GM12878 (cell line): ENCODE measurements at regions not wholly inside any gene's neighbourhood (a gene's known extent, or its start where the extent isn't known, plus 50 kb on each side); places are given as distances from the start of the nearest gene placed in this dataset.

ENCODE experiments used
- CTCF ChIP-seq, 3 experiments: IDR thresholded peaks in 2 of 3; conservative IDR thresholded peaks in 1 of 3; 2 replicates each; pipeline ENCODE4 v1.5.1; 2011; ENCODE audit warnings: low read depth in 3 of 3, low read length in 3 of 3, mild to moderate bottlenecking in 3 of 3, control low read depth in 2 of 3, moderate library complexity in 2 of 3, inconsistent platforms in 1 of 3, mixed read lengths in 1 of 3; ENCODE audit not compliant: control insufficient read depth in 2 of 3, insufficient read depth in 1 of 3; ENCODE audit errors: extremely low read depth in 1 of 3
- EZH2 ChIP-seq: IDR thresholded peaks from 2 replicates; pipeline ENCODE4 v1.6.1; 2012; ENCODE audit warnings: low read depth, mild to moderate bottlenecking, control low read depth, inconsistent platforms, low read length, borderline replicate concordance; ENCODE audit not compliant: control insufficient read depth
- JUNB ChIP-seq: IDR thresholded peaks from 2 replicates; pipeline ENCODE4 v1.6.1; 2016; ENCODE audit warnings: antibody characterized with exemption, mild to moderate bottlenecking
- PRDM15 ChIP-seq: fragments of 450-650 bp; formaldehyde crosslinking; IDR thresholded peaks from 2 replicates; pipeline ENCODE4 v1.4.0; 2020; ENCODE audit warnings: mild to moderate bottlenecking, moderate library complexity
- SMC3 ChIP-seq: IDR thresholded peaks from 2 replicates; pipeline ENCODE4 v1.6.1; 2011; ENCODE audit warnings: low read length, improper control_type of control experiment, borderline replicate concordance
- TF ChIP-seq, protein P1 (sequence below): fragments of 450-650 bp; IDR thresholded peaks from 2 replicates; pipeline ENCODE4 v1.6.1; 2017; ENCODE audit warnings: mild to moderate bottlenecking

DNA sequence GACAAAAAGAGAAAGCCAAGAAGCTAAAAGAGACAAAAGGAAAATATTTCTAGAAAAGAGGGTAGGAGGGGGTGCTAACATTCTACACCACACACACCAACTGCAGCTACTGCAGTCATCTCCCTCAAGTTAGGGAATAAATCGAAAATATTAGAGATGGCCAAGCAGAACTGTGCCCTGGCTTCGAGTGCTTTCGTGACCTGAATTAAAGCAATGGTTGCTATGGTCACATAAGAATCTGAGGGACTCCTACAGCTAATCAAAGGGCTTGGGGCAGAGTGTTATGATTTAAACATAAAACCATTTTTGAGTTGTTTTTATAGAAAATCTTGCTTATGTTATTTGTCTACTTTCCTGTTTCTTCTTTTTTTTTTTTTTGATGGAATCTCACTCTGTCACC is 159.6 kb upstream of the HNRNPA3 start:
- TF ChIP-seq EZH2: no peak
- no peak for TF ChIP-seq PRDM15
- no peak for TF ChIP-seq CTCF (IDR thresholded peaks at IDR 0.05 in 2 of 3, conservative IDR thresholded peaks at IDR 0.05 in 1 of 3; ENCODE audit: control insufficient read depth in 2 of 3, extremely low read depth in 1 of 3, insufficient read depth in 1 of 3, low read depth in 3 of 3, low read length in 3 of 3)
- TF ChIP-seq, protein P1, sequence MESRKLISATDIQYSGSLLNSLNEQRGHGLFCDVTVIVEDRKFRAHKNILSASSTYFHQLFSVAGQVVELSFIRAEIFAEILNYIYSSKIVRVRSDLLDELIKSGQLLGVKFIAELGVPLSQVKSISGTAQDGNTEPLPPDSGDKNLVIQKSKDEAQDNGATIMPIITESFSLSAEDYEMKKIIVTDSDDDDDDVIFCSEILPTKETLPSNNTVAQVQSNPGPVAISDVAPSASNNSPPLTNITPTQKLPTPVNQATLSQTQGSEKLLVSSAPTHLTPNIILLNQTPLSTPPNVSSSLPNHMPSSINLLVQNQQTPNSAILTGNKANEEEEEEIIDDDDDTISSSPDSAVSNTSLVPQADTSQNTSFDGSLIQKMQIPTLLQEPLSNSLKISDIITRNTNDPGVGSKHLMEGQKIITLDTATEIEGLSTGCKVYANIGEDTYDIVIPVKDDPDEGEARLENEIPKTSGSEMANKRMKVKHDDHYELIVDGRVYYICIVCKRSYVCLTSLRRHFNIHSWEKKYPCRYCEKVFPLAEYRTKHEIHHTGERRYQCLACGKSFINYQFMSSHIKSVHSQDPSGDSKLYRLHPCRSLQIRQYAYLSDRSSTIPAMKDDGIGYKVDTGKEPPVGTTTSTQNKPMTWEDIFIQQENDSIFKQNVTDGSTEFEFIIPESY: no peak
- no peak for TF ChIP-seq JUNB
- no peak for TF ChIP-seq SMC3
